T-cell (primary cell): ENCODE measurements at regions not wholly inside any gene's neighbourhood (a gene's known extent, or its start where the extent isn't known, plus 50 kb on each side); places are given as distances from the start of the nearest gene placed in this dataset.

Experiments used
- ATAC-seq, 4 experiments: fragments of 200-7000 bp in 3 of 4; fragments of 150-1000 bp in 1 of 4; cut with Tn5 transposase; replicated peaks in 1 of 4; 1 replicate in 3 of 4; 2 replicates in 1 of 4; pipeline ENCODE4 v1.10.0; 2021; ENCODE audit warnings: moderate library complexity in 3 of 4, mild to moderate bottlenecking in 2 of 4, moderate number of reproducible peaks in 1 of 4
- CTCF ChIA-PET, 2 donors: fragments of 300-600 bp; sonication (Branson Sonifier 250); formaldehyde crosslinking; loops; one replicate each; lab custom pipeline; 2022; ENCODE audit warnings: antibody characterized with exemption in 2 of 2; lab: Charles Lee
- POLR2A ChIA-PET, 2 donors: fragments of 300-600 bp; sonication (Branson Sonifier 250); formaldehyde crosslinking; loops; one replicate each; lab custom pipeline; 2022; ENCODE audit warnings: antibody characterized with exemption in 2 of 2; lab: Charles Lee
- DNase-seq, 35 experiments: peaks; one replicate each; pipeline versions ENCODE4 v3.0.0 to v3.0.0-alpha.2; 2013 to 2023
- H3K27ac ChIP-seq: one replicate; pipeline ENCODE4 v1.5.1; 2013; ENCODE audit warnings: low read length
- H3K27me3 ChIP-seq, 2 experiments: replicated peaks in 1 of 2; 1 replicate in 1 of 2; 2 replicates in 1 of 2; pipeline versions ENCODE4 v1.6.1 to v1.7.0; 2013; ENCODE audit warnings: low read length in 1 of 2, mixed read lengths in 1 of 2; ENCODE audit not compliant: control insufficient read depth in 2 of 2, insufficient read depth in 2 of 2; ENCODE audit errors: extremely low read depth in 1 of 2
- H3K36me3 ChIP-seq, 2 donors: 1 replicate in 1 of 2; 2 replicates in 1 of 2; pipeline versions ENCODE4 v1.6.1 to v1.7.0; 2013; ENCODE audit warnings: low read length in 1 of 2; ENCODE audit not compliant: control insufficient read depth in 2 of 2, insufficient read depth in 1 of 2; ENCODE audit errors: extremely low read depth in 1 of 2
- H3K4me1 ChIP-seq, 2 experiments: 1 replicate in 1 of 2; 2 replicates in 1 of 2; pipeline versions ENCODE4 v1.6.1 to v1.7.0; 2013; ENCODE audit warnings: low read length in 2 of 2, mixed read lengths in 1 of 2; ENCODE audit not compliant: insufficient read depth in 2 of 2, control insufficient read depth in 1 of 2; ENCODE audit errors: extremely low read depth in 1 of 2
- H3K4me3 ChIP-seq, 2 donors: 1 replicate in 1 of 2; 2 replicates in 1 of 2; pipeline versions ENCODE4 v1.5.1 to v1.7.0; 2013; ENCODE audit warnings: mild to moderate bottlenecking in 2 of 2, low read length in 1 of 2, moderate library complexity in 1 of 2; ENCODE audit not compliant: control insufficient read depth in 1 of 2; ENCODE audit errors: extremely low read depth in 1 of 2
- H3K9me3 ChIP-seq: 2 replicates; pipeline ENCODE4 v1.7.0; 2013
- H3K27ac Mint-ChIP-seq, 2 donors: one replicate each; pipeline ENCODE4 v1.8.0; 2020 to 2021; ENCODE audit warnings: mild to moderate bottlenecking in 2 of 2, mixed read lengths in 2 of 2
- H3K27me3 Mint-ChIP-seq, 2 donors: one replicate each; pipeline ENCODE4 v1.8.0; 2021 to 2022; ENCODE audit warnings: mixed read lengths in 2 of 2
- H3K36me3 Mint-ChIP-seq: one replicate; pipeline ENCODE4 v1.8.0; 2021; ENCODE audit warnings: mixed read lengths
- H3K4me1 Mint-ChIP-seq, 3 donors: one replicate each; pipeline ENCODE4 v1.8.0; 2020 to 2022; ENCODE audit warnings: mixed read lengths in 3 of 3, mild to moderate bottlenecking in 1 of 3
- H3K4me3 Mint-ChIP-seq, 3 donors: one replicate each; pipeline ENCODE4 v1.8.0; 2020 to 2022; ENCODE audit warnings: mild to moderate bottlenecking in 3 of 3, mixed read lengths in 3 of 3, moderate library complexity in 3 of 3
- H3K9me3 Mint-ChIP-seq, 3 donors: one replicate each; pipeline ENCODE4 v1.8.0; 2020 to 2022; ENCODE audit warnings: mixed read lengths in 3 of 3
- WGBS: methylation state at CpG from one replicate; pipeline ENCODE4 v1.1.5; 2013; ENCODE audit warnings: missing lambda C conversion rate; ENCODE audit not compliant: insufficient coverage; 5-methylcytosine and 5-hydroxymethylcytosine counted together

- no peaks in the 10 kb centered on the region for H3K36me3 Mint-ChIP-seq
- 100% methylated on average over 1 of the region's 5 CpGs for WGBS
- no peak overlapping the region for H3K4me3 Mint-ChIP-seq
- Histone ChIP-seq H3K27ac (no peak overlapping the region), H3K4me1 (no peaks in the 10 kb centered on the region), H3K9me3 (no peaks in the 10 kb centered on the region), H3K36me3 (no peaks in the 10 kb centered on the region), H3K4me3 (no peak overlapping the region), H3K27me3 (peaks cover 0 to 2% of the 10 kb centered on the region in 2 experiments)
- DNase-seq (no peak), ATAC-seq (no peak)
- ChIA-PET POLR2A (no interaction called here), CTCF (no interaction called here)
- H3K9me3 Mint-ChIP-seq, result no peaks in the 10 kb centered on the region
- H3K27me3 Mint-ChIP-seq, result peaks cover 2 to 4% of the 10 kb centered on the region in 2 donors
- no peak overlapping the region for H3K27ac Mint-ChIP-seq
- H3K4me1 Mint-ChIP-seq, result no peaks in the 10 kb centered on the region
These were observed 70.4 kb upstream of the ELOVL6 start for GRCh38 chr4:110268790-110269189.

DNA sequence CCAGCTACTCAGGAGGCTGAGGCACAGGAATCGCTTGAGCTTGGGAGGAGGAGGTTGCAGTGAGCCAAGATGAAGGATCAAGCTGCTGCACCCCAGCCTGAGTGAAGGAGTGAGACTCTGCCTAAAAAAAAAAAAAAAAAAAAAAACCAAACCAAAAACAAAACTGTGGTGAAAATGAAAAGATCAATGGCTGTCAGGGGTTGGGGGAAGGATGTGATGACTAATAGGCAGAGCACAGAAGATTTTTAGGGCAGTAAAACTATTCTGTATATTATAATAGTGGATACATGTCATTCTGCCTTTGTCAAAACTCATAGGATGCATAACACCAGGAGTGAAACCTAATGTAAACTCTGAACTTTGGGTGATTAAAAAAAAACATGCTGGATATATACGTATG, 69.9 kb upstream of the ELOVL6 start:
- Mint-ChIP-seq H3K9me3 (no peaks in the 10 kb centered on the region), H3K36me3 (no peaks in the 10 kb centered on the region), H3K4me1 (no peaks in the 10 kb centered on the region), H3K27me3 (peaks cover 0 to 2% of the 10 kb centered on the region in 2 donors), H3K27ac (no peak overlapping the region), H3K4me3 (no peak overlapping the region)
- WGBS, result no CpG with 5 or more reads among the region's 2 CpGs
- no peaks in the 10 kb centered on the region for H3K4me1 ChIP-seq
- H3K27me3 ChIP-seq, result peaks cover 0 to 2% of the 10 kb centered on the region in 2 experiments
- ChIA-PET CTCF (no interaction called here), POLR2A (interaction anchor here in 1 of 2 donors (0.6 kb wide), 1 partner anchor 54 kb away, joined by 3 read pairs; no protein-coding TSS in a partner anchor)
- H3K27ac ChIP-seq, result no peak overlapping the region
- no peaks in the 10 kb centered on the region for H3K9me3 ChIP-seq
- DNase-seq, result no peak
- H3K4me3 ChIP-seq, result no peak overlapping the region
- H3K36me3 ChIP-seq, result no peaks in the 10 kb centered on the region
- no peak for ATAC-seq

GRCh38 chr4:110266136-110266535, 67.7 kb upstream of the ELOVL6 start:
- no peak overlapping the region for H3K27ac Mint-ChIP-seq
- no peaks in the 10 kb centered on the region for H3K36me3 Mint-ChIP-seq
- Histone ChIP-seq H3K4me3 (no peak overlapping the region), H3K27me3 (peaks cover 0 to 4% of the 10 kb centered on the region in 2 experiments), H3K36me3 (no peaks in the 10 kb centered on the region), H3K9me3 (no peaks in the 10 kb centered on the region), H3K27ac (no peak overlapping the region), H3K4me1 (no peaks in the 10 kb centered on the region)
- 78% methylated on average over 1 of the region's 1 CpG for WGBS
- no peaks in the 10 kb centered on the region for H3K4me1 Mint-ChIP-seq
- H3K9me3 Mint-ChIP-seq, result no peaks in the 10 kb centered on the region
- no peak overlapping the region for H3K4me3 Mint-ChIP-seq
- ChIA-PET CTCF (interaction anchor here in 1 of 2 donors (0.9 kb wide), 1 partner anchor 9 kb away, joined by 4 read pairs; no protein-coding TSS in a partner anchor), POLR2A (no interaction called here)
- H3K27me3 Mint-ChIP-seq, result peaks cover 0 to 2% of the 10 kb centered on the region in 2 donors
- DNase-seq (no peak), ATAC-seq (no peak)

DNA sequence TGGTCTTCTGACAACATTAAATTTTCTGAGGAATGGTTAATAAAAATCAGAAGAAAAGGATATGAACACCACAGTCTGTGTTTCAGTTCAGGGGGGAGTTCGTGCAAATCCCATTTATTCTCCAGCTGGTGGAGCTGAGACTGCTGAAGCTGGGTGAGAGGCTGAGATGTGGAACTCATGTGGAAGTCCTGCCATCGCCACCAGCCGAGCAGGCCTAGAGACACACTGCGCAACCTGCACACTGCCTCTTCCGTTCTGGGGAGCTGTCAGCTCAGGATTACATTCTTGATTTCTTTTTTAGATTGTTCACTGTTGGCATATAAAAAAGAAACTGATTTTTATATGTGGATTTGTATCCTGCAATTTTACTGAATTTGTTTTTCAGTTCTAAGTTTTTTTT, 66.6 kb upstream of the ELOVL6 start:
- H3K27me3 Mint-ChIP-seq, result peaks cover 0 to 2% of the 10 kb centered on the region in 2 donors
- Histone ChIP-seq H3K4me1 (no peaks in the 10 kb centered on the region), H3K27me3 (peaks cover 0 to 3% of the 10 kb centered on the region in 2 experiments), H3K36me3 (no peaks in the 10 kb centered on the region), H3K27ac (no peak overlapping the region), H3K4me3 (no peak overlapping the region), H3K9me3 (no peaks in the 10 kb centered on the region)
- H3K4me1 Mint-ChIP-seq, result no peaks in the 10 kb centered on the region
- H3K36me3 Mint-ChIP-seq, result no peaks in the 10 kb centered on the region
- ChIA-PET CTCF (no interaction called here), POLR2A (no interaction called here)
- H3K27ac Mint-ChIP-seq, result no peak overlapping the region
- DNase-seq, result no peak
- ATAC-seq, result no peak
- H3K9me3 Mint-ChIP-seq, result no peaks in the 10 kb centered on the region
- no peak overlapping the region for H3K4me3 Mint-ChIP-seq
- 95% methylated on average over 5 of the region's 5 CpGs for WGBS

DNA sequence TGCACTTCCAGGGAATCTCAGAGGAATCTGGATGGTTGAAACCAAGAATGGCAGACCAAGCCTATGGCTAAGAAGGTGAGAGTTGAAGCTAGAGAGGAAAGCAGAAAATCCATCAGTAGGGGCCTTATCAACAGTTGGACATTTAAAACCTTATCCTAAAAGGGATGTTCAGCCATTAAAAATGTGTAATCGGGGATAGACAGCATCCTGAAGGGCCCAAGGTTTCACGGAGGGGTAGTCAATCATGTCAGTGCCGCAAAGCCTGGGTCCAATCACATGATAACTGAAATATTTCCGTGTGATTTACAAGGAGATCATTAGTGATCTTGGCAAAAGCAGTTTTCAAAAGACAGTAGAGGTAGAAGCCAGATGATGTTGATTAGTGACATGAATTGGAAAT, 61.9 kb upstream of the ELOVL6 start:
- H3K4me3 ChIP-seq, result no peak overlapping the region
- Mint-ChIP-seq H3K27ac (no peak overlapping the region), H3K27me3 (peaks cover 0 to 4% of the 10 kb centered on the region in 2 donors), H3K4me3 (no peak overlapping the region), H3K4me1 (no peaks in the 10 kb centered on the region), H3K9me3 (no peaks in the 10 kb centered on the region), H3K36me3 (no peaks in the 10 kb centered on the region)
- peaks cover 0 to 3% of the 10 kb centered on the region in 2 experiments for H3K27me3 ChIP-seq
- no peaks in the 10 kb centered on the region for H3K4me1 ChIP-seq
- POLR2A ChIA-PET, result no interaction called here
- WGBS, result 77% methylated on average over 4 of the region's 4 CpGs
- no peak for ATAC-seq
- no peak overlapping the region for H3K27ac ChIP-seq
- H3K36me3 ChIP-seq, result no peaks in the 10 kb centered on the region
- no peak for DNase-seq
- no peaks in the 10 kb centered on the region for H3K9me3 ChIP-seq
- CTCF ChIA-PET, result no interaction called here

DNA sequence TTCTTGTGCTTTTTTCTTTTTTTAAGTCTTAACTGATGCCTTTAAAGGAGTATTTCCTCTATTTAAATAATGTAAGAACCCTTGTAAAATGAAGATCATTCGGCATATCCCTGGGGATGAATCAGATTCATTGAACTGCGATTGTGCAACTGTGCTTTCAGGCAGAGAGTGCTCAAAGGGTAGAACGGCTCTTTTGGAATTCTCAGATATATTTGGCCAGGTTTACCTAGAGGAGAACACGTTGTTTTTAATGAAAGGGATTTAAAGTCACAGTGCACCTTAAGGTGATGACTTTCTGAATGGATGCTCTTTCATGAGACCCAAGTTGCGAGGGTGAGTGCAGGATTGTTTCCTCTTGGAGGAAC, 51.6 kb upstream of the ELOVL6 start:
- H3K4me1 ChIP-seq, result no peaks in the 10 kb centered on the region
- Mint-ChIP-seq H3K9me3 (no peaks in the 10 kb centered on the region), H3K4me3 (no peak overlapping the region), H3K27me3 (peaks cover 0 to 3% of the 10 kb centered on the region in 2 donors), H3K4me1 (no peaks in the 10 kb centered on the region), H3K27ac (no peak overlapping the region), H3K36me3 (no peaks in the 10 kb centered on the region)
- no peak for ATAC-seq
- CTCF ChIA-PET, result no interaction called here
- H3K36me3 ChIP-seq, result no peaks in the 10 kb centered on the region
- H3K27me3 ChIP-seq, result peaks cover 0 to 4% of the 10 kb centered on the region in 2 experiments
- no peak overlapping the region for H3K27ac ChIP-seq
- H3K4me3 ChIP-seq, result no peak overlapping the region
- POLR2A ChIA-PET, result no interaction called here
- WGBS, result 69% methylated on average over 5 of the region's 5 CpGs
- H3K9me3 ChIP-seq, result no peaks in the 10 kb centered on the region
- DNase-seq, result no peak

DNA sequence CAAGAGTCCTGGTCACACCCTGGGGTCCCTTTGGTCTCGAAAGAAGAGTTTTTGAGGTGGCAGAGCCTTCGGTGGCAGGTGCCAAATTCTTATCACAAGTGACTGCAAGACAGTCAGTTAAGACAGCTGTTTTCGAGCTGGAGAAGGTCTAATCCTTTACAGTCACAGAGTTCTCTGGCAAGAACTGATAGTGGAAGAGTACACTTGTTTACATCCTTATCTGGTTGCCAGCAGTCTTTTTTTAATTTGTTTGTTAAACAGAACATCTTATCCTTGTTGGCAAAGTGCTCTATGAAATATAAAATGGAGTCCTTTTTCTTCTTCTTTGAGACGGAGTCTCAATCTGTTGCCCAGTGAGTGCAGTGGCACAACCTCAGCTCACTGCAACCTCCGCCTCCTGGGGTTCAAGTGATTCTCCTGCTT, 50.4 kb upstream of the ELOVL6 start:
- DNase-seq (no peak), ATAC-seq (no peak)
- Mint-ChIP-seq H3K36me3 (no peaks in the 10 kb centered on the region), H3K9me3 (no peaks in the 10 kb centered on the region), H3K27me3 (peaks cover 0 to 3% of the 10 kb centered on the region in 2 donors), H3K27ac (no peak overlapping the region), H3K4me1 (no peaks in the 10 kb centered on the region), H3K4me3 (no peak overlapping the region)
- no peaks in the 10 kb centered on the region for H3K36me3 ChIP-seq
- no peaks in the 10 kb centered on the region for H3K9me3 ChIP-seq
- H3K27me3 ChIP-seq, result peaks cover 0 to 5% of the 10 kb centered on the region in 2 experiments
- no peak overlapping the region for H3K27ac ChIP-seq
- no peak overlapping the region for H3K4me3 ChIP-seq
- POLR2A ChIA-PET, result no interaction called here
- H3K4me1 ChIP-seq, result no peaks in the 10 kb centered on the region
- 90% methylated on average over 4 of the region's 5 CpGs for WGBS
- CTCF ChIA-PET, result interaction anchor here in 1 of 2 donors (0.6 kb wide), 1 partner anchor 30 kb away, joined by 6 read pairs; no protein-coding TSS in a partner anchor
